ENCODE measurements at regions not wholly inside any gene's neighbourhood (a gene's known extent, or its start where the extent isn't known, plus 50 kb on each side); places are given as distances from the start of the nearest gene placed in this dataset.
A peak's percentile ranks its signal among the peaks of the same experiment; 100 is the strongest.

- no peak for DNase-seq
Observed at GRCh38 chr5:135657536-135658305, 78.9 kb upstream of the CXCL14 start.

GRCh38 chr5:135655468-135655815 is 76.7 kb upstream of the CXCL14 start:
- DNase-seq = peak; percentile 15

GRCh38 chr5:135654761-135655467 is 76.1 kb upstream of the CXCL14 start:
- DNase-seq = no peak

- peak; percentile 26 for DNase-seq
Observed at GRCh38 chr5:135651156-135651555, 72.4 kb upstream of the CXCL14 start.

GRCh38 chr5:135650081-135650480 is 71.3 kb upstream of the CXCL14 start:
- no peak for DNase-seq

- DNase-seq = no peak
Observed at GRCh38 chr5:135649435-135649834, 70.6 kb upstream of the CXCL14 start.

- no peak for DNase-seq
Observed at GRCh38 chr5:135648116-135648515, 69.3 kb upstream of the CXCL14 start.

- no peak for DNase-seq
Observed at GRCh38 chr5:135645336-135646180, 66.8 kb upstream of the CXCL14 start.

GRCh38 chr5:135644816-135645215 is 66.0 kb upstream of the CXCL14 start:
- DNase-seq = no peak

- no peak for DNase-seq
Observed at GRCh38 chr5:135643881-135644766, 65.3 kb upstream of the CXCL14 start.

- no peak for DNase-seq
Observed at GRCh38 chr5:135642934-135643333, 64.1 kb upstream of the CXCL14 start.

GRCh38 chr5:135642488-135642870 is 63.7 kb upstream of the CXCL14 start:
- no peak for DNase-seq

GRCh38 chr5:135641734-135642487 is 63.1 kb upstream of the CXCL14 start:
- DNase-seq = no peak

GRCh38 chr5:135641319-135641718 is 62.5 kb upstream of the CXCL14 start:
- no peak for DNase-seq

GRCh38 chr5:135635451-135635850 is 56.7 kb upstream of the CXCL14 start:
- DNase-seq = peak; percentile 23

GRCh38 chr5:135632798-135633197 is 54.0 kb upstream of the CXCL14 start:
- DNase-seq = no peak

- DNase-seq = no peak
Observed at GRCh38 chr5:135631391-135631790, 52.6 kb upstream of the CXCL14 start.

- DNase-seq = no peak
Observed at GRCh38 chr5:135629666-135630065, 50.9 kb upstream of the CXCL14 start.

GRCh38 chr5:135628771-135629563 is 50.2 kb upstream of the CXCL14 start:
- DNase-seq = no peak
